ENCODE measurements at regions not wholly inside any gene's neighbourhood (a gene's known extent, or its start where the extent isn't known, plus 50 kb on each side); places are given as distances from the start of the nearest gene placed in this dataset.

DNA sequence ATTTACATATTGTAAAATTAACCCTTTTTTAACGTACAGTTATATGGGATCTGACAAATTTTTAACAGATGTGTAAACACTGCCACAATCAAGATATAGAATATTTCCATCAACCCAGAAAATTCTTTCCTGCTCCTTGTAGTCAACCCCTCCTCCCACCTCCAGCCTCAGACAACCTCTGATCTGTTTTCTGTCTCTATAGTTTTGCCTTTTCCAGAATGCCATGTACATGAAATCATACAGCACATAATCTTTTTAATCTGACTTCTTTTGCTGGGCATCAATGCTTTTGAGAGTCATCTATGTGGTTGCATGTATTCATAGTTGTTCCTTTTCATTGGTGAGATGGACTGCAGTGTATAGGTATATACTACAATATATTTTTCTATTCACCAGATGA, 153.0 kb downstream of the SMAD6 start:
- no peak overlapping the region for H3K9ac ChIP-seq (ENCODE audit: low read depth, low read length)
- no peak overlapping the region for H2AFZ ChIP-seq (replicated peaks; ENCODE audit: low read length, poor library complexity)
- H3K4me2 ChIP-seq (ENCODE audit: low read depth, low read length), result no peak overlapping the region
- ATAC-seq (ENCODE audit: low read depth) (no peak), DNase-seq (no peak)
- peaks cover 18 to 46% of the 10 kb centered on the region in 2 experiments for H3K79me1 ChIP-seq (ENCODE audit: low read depth in 1 of 2, low read length in 2 of 2)
- no peak overlapping the region for H4K91ac ChIP-seq (ENCODE audit: insufficient read depth, low read depth, low read length)
- H3K4me1 ChIP-seq (ENCODE audit: control insufficient read depth, insufficient read depth, low read length), result peaks cover 11% of the 10 kb centered on the region
- no peak overlapping the region for H2AK5ac ChIP-seq (ENCODE audit: low read depth, low read length)
- no peaks in the 10 kb centered on the region for H3K9me3 ChIP-seq (ENCODE audit: control insufficient read depth, insufficient read depth, low read length)
- H4K8ac ChIP-seq (ENCODE audit: low read depth in 2 of 2, low read length in 2 of 2), result no peak overlapping the region
- no peak overlapping the region for H3K14ac ChIP-seq (replicated peaks; ENCODE audit: low read depth, low read length)
- H3K18ac ChIP-seq (ENCODE audit: low read depth, low read length), result no peak overlapping the region
- no peak overlapping the region for H2BK120ac ChIP-seq (ENCODE audit: low read depth, low read length)
- no peaks in the 10 kb centered on the region for H3K36me3 ChIP-seq (ENCODE audit: control insufficient read depth, insufficient read depth, low read length)
- POLR2A ChIA-PET (ENCODE audit: unreplicated experiment), result no interaction called here
- H4K5ac ChIP-seq (ENCODE audit: low read depth, low read length), result no peak overlapping the region
- H2BK15ac ChIP-seq (ENCODE audit: low read depth, low read length), result no peak overlapping the region
- BruUV-seq (replicated peaks), result no TSS peak
- peaks cover 4% of the 10 kb centered on the region; the same call in 1 of the 2 replicates for H3K9me1 ChIP-seq (ENCODE audit: insufficient read depth, low read length)
- no peak overlapping the region for H3K56ac ChIP-seq (ENCODE audit: extremely low read depth, insufficient read depth, low read length)
- no peak overlapping the region for H2BK20ac ChIP-seq (ENCODE audit: low read depth, low read length)
- intact Hi-C loops (cut with micrococcal nuclease), result no loop called here
- H2BK5ac ChIP-seq (ENCODE audit: low read depth, low read length, poor library complexity, severe bottlenecking), result no peak overlapping the region
- no peak overlapping the region for H3K4ac ChIP-seq (ENCODE audit: low read depth, low read length)
- WGBS, 2 experiments (ENCODE audit: extremely low coverage in 2 of 2, insufficient read length in 1 of 2), result no CpG with 5 or more reads among the region's 1 CpG
- H2AK9ac ChIP-seq (replicated peaks; ENCODE audit: low read depth, low read length, poor library complexity), result no peak overlapping the region
- dilution Hi-C loops (cut with HindIII; ENCODE audit: low sequenced_read_pairs, unreplicated experiment), result no loop called here
- H4K20me1 ChIP-seq (ENCODE audit: insufficient read depth, low read length), result no peaks in the 10 kb centered on the region; the same call in 1 of the 2 replicates
- CTCF ChIA-PET, result no interaction called here
- in situ Hi-C loops (cut with MboI; ENCODE audit: low sequenced_read_pairs), result loop anchor here (25.0 kb wide), 1 partner anchor 493 kb away; the partner anchor contains the start of gene TIPIN
- no peaks in the 10 kb centered on the region for H3K27me3 ChIP-seq (ENCODE audit: control insufficient read depth, insufficient read depth, low read length)
- TF ChIP-seq RFX5 (IDR thresholded peaks at IDR 0.05; ENCODE audit: low read depth, low read length) (no peak), USF2 (IDR thresholded peaks at IDR 0.05; ENCODE audit: low read depth, low read length) (no peak), RAD21 (IDR thresholded peaks at IDR 0.05; ENCODE audit: low read length) (no peak)
- TF ChIP-seq, protein P1, sequence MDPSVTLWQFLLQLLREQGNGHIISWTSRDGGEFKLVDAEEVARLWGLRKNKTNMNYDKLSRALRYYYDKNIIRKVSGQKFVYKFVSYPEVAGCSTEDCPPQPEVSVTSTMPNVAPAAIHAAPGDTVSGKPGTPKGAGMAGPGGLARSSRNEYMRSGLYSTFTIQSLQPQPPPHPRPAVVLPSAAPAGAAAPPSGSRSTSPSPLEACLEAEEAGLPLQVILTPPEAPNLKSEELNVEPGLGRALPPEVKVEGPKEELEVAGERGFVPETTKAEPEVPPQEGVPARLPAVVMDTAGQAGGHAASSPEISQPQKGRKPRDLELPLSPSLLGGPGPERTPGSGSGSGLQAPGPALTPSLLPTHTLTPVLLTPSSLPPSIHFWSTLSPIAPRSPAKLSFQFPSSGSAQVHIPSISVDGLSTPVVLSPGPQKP (IDR thresholded peaks at IDR 0.05; ENCODE audit: borderline replicate concordance, low read depth, low read length), result no peak
- H3K27ac ChIP-seq (ENCODE audit: insufficient read depth, low read length), result no peak overlapping the region
- no peak overlapping the region for H3K23ac ChIP-seq (ENCODE audit: low read depth, low read length)
- H3K4me3 ChIP-seq (ENCODE audit: insufficient read depth, low read depth, low read length), result no peak overlapping the region
